HEK293 (cell line): ENCODE measurements at regions not wholly inside any gene's neighbourhood (a gene's known extent, or its start where the extent isn't known, plus 50 kb on each side); places are given as distances from the start of the nearest gene placed in this dataset.

Source experiments
- CTCF ChIA-PET: fragments of 350-600 bp; formaldehyde crosslinking; extraction: SDS; loops from one replicate; lab custom pipeline; 2021; ENCODE audit warnings: antibody characterized with exemption; lab: Yijun Ruan, JAX
- POLR2A ChIA-PET: fragments of 300-600 bp; formaldehyde crosslinking; extraction: SDS; loops from one replicate; lab custom pipeline; 2020; ENCODE audit warnings: antibody characterized with exemption, inconsistent platforms; lab: Yijun Ruan, JAX
- H3K27ac ChIP-seq: fragments of 200-500 bp; sonication (Bioruptor generic); 2 replicates; pipeline ENCODE4 v1.5.1; 2014; ENCODE audit warnings: low read depth, low read length, control low read depth, inconsistent platforms; ENCODE audit errors: extremely low read depth
- H3K36me3 ChIP-seq, 2 experiments: fragments of 200-500 bp in 1 of 2; sonication (Bioruptor generic) in 1 of 2; 1 replicate in 1 of 2; 2 replicates in 1 of 2; pipeline ENCODE4 v1.5.1; 2014 to 2017; ENCODE audit warnings: inconsistent platforms in 2 of 2, low read length in 2 of 2; ENCODE audit not compliant: control insufficient read depth in 2 of 2, insufficient read depth in 1 of 2
- H3K4me1 ChIP-seq: fragments of 200-500 bp; sonication (Bioruptor generic); 2 replicates; pipeline ENCODE4 v1.5.1; 2014; ENCODE audit warnings: mild to moderate bottlenecking, low read length, inconsistent platforms; ENCODE audit not compliant: control insufficient read depth, insufficient read depth
- H3K4me3 ChIP-seq: 2 replicates; pipeline ENCODE4 v1.5.1; 2011; ENCODE audit warnings: low read depth, mild to moderate bottlenecking, control low read depth, low read length, moderate library complexity
- H3K9me3 ChIP-seq: fragments of 200-500 bp; sonication (Bioruptor generic); 2 replicates; pipeline ENCODE4 v1.5.1; 2014; ENCODE audit warnings: low read depth, low read length, inconsistent platforms; ENCODE audit not compliant: control insufficient read depth, insufficient read depth
- HOXC10 ChIP-seq: sonication (generic); formaldehyde crosslinking; IDR thresholded peaks from 2 replicates; pipeline ENCODE4 v1.8.1; 2023; ENCODE audit warnings: mild to moderate bottlenecking, missing genetic modification reagents
- TRIM28 ChIP-seq: IDR thresholded peaks from 2 replicates; pipeline ENCODE4 v1.6.1; 2011; ENCODE audit warnings: low read length, control low read depth, borderline replicate concordance
- ZFP3 ChIP-seq: fragments of 450-650 bp; formaldehyde crosslinking; IDR thresholded peaks from 2 replicates; pipeline ENCODE4 v1.5.1; 2016; ENCODE audit warnings: low read depth, missing biosample characterization, missing genetic modification characterization
- ZIC2 ChIP-seq: fragments of 450-650 bp; formaldehyde crosslinking; IDR thresholded peaks from 2 replicates; pipeline ENCODE4 v1.5.1; 2016; ENCODE audit warnings: missing biosample characterization, missing genetic modification characterization
- ZNF23 ChIP-seq: fragments of 450-650 bp; formaldehyde crosslinking; IDR thresholded peaks from 2 replicates; pipeline ENCODE4 v1.5.1; 2016; ENCODE audit warnings: missing biosample characterization, missing genetic modification characterization, borderline replicate concordance
- ZNF324 ChIP-seq: fragments of 450-650 bp; formaldehyde crosslinking; IDR thresholded peaks from 2 replicates; pipeline ENCODE4 v1.5.1; 2016; ENCODE audit warnings: missing biosample characterization, missing genetic modification characterization
- ZNF473 ChIP-seq: fragments of 450-650 bp; formaldehyde crosslinking; IDR thresholded peaks from 2 replicates; pipeline ENCODE4 v1.5.1; 2017; ENCODE audit warnings: missing biosample characterization, missing genetic modification characterization
- ZNF544 ChIP-seq: fragments of 450-650 bp; formaldehyde crosslinking; IDR thresholded peaks from 2 replicates; pipeline ENCODE4 v1.5.0; 2017; ENCODE audit warnings: missing biosample characterization, missing genetic modification characterization
- ZNF677 ChIP-seq: fragments of 450-650 bp; IDR thresholded peaks from 2 replicates; pipeline ENCODE4 v1.5.0; 2018; ENCODE audit warnings: missing biosample characterization, mild to moderate bottlenecking, missing genetic modification characterization, moderate library complexity
- TF ChIP-seq, protein P1 (sequence below): fragments of 450-650 bp; formaldehyde crosslinking; IDR thresholded peaks from 2 replicates; pipeline ENCODE4 v1.5.1; 2016; ENCODE audit warnings: missing biosample characterization, missing genetic modification characterization
- TF ChIP-seq, protein P2 (sequence below): fragments of 450-650 bp; formaldehyde crosslinking; optimal IDR thresholded peaks from 2 replicates; pipeline ENCODE3; 2016; ENCODE audit warnings: missing biosample characterization, mild to moderate bottlenecking, missing genetic modification characterization
- TF ChIP-seq, protein P3 (sequence below): fragments of 450-650 bp; formaldehyde crosslinking; conservative IDR thresholded peaks from 2 replicates; pipeline ENCODE4 v1.5.1; 2016; ENCODE audit warnings: low read depth, missing biosample characterization, missing genetic modification characterization
- TF ChIP-seq, protein P4 (sequence below): fragments of 450-650 bp; formaldehyde crosslinking; IDR thresholded peaks from 2 replicates; pipeline ENCODE4 v1.5.1; 2017; ENCODE audit warnings: missing biosample characterization, missing genetic modification characterization

DNA sequence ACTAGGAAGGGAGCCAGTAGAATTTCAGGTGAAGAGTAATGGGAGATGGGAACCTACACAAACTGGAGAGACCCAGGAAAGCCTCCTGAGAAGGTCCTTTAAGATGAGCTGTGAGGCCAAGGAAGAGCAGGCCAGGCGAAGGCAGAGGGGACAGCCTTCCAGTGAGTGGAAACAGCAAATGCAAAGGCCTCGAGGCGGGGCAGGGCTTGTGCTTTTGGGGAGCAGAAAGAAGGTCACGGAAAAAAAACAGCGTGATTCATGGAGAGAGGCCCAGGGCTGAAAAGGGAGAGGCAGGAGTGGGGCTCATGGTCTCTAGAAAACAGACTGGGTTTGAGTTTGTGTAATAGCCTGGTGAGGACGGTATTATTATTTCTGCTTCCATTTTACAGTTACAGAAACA lies 386.5 kb upstream of the ASIC2 start:
- H3K4me1 ChIP-seq: no peaks in the 10 kb centered on the region
- no peaks in the 10 kb centered on the region for H3K9me3 ChIP-seq
- no peak overlapping the region for H3K27ac ChIP-seq
- no peaks in the 10 kb centered on the region for H3K36me3 ChIP-seq
- POLR2A ChIA-PET: no interaction called here
- TF ChIP-seq ZNF23 (tag by site-specific recombination): no peak
- no peak for TF ChIP-seq ZNF324 (tag by site-specific recombination)
- TF ChIP-seq, protein P1, sequence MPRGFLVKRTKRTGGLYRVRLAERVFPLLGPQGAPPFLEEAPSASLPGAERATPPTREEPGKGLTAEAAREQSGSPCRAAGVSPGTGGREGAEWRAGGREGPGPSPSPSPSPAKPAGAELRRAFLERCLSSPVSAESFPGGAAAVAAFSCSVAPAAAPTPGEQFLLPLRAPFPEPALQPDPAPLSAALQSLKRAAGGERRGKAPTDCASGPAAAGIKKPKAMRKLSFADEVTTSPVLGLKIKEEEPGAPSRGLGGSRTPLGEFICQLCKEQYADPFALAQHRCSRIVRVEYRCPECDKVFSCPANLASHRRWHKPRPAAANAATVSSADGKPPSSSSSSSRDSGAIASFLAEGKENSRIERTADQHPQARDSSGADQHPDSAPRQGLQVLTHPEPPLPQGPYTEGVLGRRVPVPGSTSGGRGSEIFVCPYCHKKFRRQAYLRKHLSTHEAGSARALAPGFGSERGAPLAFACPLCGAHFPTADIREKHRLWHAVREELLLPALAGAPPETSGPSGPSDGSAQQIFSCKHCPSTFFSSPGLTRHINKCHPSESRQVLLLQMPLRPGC (tag by site-specific recombination): no peak
- TF ChIP-seq TRIM28: no peak
- no peak for TF ChIP-seq ZFP3
- TF ChIP-seq ZNF677 (tag by site-specific recombination): no peak
- TF ChIP-seq, protein P2, sequence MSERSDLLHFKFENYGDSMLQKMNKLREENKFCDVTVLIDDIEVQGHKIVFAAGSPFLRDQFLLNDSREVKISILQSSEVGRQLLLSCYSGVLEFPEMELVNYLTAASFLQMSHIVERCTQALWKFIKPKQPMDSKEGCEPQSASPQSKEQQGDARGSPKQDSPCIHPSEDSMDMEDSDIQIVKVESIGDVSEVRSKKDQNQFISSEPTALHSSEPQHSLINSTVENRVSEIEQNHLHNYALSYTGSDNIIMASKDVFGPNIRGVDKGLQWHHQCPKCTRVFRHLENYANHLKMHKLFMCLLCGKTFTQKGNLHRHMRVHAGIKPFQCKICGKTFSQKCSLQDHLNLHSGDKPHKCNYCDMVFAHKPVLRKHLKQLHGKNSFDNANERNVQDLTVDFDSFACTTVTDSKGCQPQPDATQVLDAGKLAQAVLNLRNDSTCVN: no peak
- no peak for TF ChIP-seq ZNF473
- H3K4me3 ChIP-seq: no peak overlapping the region
- CTCF ChIA-PET: interaction anchor here (0.5 to 1.1 kb wide), 2 partner anchors 73 to 987 kb away, joined by 3 read pairs; no protein-coding TSS in a partner anchor

DNA sequence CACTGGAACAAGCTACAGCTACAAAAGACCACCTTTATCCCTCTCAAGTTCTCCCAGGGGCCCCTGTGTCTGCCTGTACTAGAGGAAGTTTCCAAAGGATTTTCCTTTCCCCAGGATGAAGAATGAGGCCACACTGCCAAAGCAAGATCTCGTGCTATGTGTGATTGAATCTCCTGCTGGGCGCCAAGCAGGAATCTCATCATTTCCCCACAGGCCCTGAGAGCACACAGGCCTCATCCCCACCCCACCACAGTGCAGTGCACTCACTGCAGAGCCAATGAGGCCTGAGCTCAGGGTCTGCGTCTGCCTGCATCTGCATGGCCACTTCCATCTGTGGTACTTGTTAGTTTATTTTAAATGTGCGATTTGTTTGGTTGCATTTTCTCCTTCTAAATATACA lies 387.4 kb upstream of the ASIC2 start:
- TF ChIP-seq, protein P3, sequence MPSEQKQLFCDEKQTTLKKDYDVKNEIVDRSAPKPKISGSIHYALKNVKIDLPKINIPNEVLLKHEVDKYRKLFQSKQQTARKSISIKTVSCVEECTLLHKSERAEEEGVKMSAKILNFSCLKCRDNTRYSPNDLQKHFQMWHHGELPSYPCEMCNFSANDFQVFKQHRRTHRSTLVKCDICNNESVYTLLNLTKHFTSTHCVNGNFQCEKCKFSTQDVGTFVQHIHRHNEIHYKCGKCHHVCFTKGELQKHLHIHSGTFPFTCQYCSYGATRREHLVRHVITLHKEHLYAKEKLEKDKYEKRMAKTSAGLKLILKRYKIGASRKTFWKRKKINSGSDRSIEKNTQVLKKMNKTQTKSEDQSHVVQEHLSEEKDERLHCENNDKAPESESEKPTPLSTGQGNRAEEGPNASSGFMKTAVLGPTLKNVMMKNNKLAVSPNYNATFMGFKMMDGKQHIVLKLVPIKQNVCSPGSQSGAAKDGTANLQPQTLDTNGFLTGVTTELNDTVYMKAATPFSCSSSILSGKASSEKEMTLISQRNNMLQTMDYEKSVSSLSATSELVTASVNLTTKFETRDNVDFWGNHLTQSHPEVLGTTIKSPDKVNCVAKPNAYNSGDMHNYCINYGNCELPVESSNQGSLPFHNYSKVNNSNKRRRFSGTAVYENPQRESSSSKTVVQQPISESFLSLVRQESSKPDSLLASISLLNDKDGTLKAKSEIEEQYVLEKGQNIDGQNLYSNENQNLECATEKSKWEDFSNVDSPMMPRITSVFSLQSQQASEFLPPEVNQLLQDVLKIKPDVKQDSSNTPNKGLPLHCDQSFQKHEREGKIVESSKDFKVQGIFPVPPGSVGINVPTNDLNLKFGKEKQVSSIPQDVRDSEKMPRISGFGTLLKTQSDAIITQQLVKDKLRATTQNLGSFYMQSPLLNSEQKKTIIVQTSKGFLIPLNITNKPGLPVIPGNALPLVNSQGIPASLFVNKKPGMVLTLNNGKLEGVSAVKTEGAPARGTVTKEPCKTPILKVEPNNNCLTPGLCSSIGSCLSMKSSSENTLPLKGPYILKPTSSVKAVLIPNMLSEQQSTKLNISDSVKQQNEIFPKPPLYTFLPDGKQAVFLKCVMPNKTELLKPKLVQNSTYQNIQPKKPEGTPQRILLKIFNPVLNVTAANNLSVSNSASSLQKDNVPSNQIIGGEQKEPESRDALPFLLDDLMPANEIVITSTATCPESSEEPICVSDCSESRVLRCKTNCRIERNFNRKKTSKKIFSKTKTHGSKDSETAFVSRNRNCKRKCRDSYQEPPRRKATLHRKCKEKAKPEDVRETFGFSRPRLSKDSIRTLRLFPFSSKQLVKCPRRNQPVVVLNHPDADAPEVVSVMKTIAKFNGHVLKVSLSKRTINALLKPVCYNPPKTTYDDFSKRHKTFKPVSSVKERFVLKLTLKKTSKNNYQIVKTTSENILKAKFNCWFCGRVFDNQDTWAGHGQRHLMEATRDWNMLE (tag by site-specific recombination): no peak
- TF ChIP-seq HOXC10 (CRISPR knock-in tag) (no peak), ZIC2 (0 out of 2 replicates have a peak, but pooled peaks have one; percentile 32)
- no peak overlapping the region for H3K27ac ChIP-seq
- H3K4me1 ChIP-seq: no peaks in the 10 kb centered on the region
- POLR2A ChIA-PET: no interaction called here
- H3K9me3 ChIP-seq: no peaks in the 10 kb centered on the region
- CTCF ChIA-PET: interaction anchor here (0.7 to 1.2 kb wide), 2 partner anchors 32 to 45 kb away, joined by 3 to 4 read pairs; no protein-coding TSS in a partner anchor
- no peak overlapping the region for H3K4me3 ChIP-seq
- no peaks in the 10 kb centered on the region for H3K36me3 ChIP-seq

DNA sequence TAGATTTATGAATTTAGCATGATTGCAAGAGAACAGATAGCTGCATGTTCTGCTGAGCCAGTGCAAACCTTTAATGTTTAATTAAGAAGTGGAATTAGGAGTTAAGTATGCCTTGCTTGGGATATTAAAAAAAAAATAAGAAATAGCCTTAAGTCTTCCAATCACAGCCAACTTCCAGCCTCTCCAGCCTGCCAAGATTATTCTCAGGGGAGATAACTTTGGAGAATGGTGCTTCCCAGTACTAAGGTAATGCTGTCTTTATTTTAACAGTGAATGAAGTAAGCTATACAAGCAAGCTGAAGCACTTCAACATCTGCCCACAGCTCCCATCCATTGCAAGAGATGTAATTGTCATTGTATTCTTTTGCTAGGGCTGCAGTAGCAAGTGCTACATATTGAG lies 389.5 kb upstream of the ASIC2 start:
- no peaks in the 10 kb centered on the region for H3K36me3 ChIP-seq
- POLR2A ChIA-PET: no interaction called here
- no peak for TF ChIP-seq ZNF544 (tag by site-specific recombination)
- TF ChIP-seq, protein P4, sequence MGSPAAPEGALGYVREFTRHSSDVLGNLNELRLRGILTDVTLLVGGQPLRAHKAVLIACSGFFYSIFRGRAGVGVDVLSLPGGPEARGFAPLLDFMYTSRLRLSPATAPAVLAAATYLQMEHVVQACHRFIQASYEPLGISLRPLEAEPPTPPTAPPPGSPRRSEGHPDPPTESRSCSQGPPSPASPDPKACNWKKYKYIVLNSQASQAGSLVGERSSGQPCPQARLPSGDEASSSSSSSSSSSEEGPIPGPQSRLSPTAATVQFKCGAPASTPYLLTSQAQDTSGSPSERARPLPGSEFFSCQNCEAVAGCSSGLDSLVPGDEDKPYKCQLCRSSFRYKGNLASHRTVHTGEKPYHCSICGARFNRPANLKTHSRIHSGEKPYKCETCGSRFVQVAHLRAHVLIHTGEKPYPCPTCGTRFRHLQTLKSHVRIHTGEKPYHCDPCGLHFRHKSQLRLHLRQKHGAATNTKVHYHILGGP (tag by site-specific recombination): no peak
- no peaks in the 10 kb centered on the region for H3K4me1 ChIP-seq
- H3K4me3 ChIP-seq: no peak overlapping the region
- no peak overlapping the region for H3K27ac ChIP-seq
- no peaks in the 10 kb centered on the region for H3K9me3 ChIP-seq
- CTCF ChIA-PET: interaction anchor here (0.7 kb wide), 2 partner anchors 42 to 678 kb away, joined by 3 read pairs; no protein-coding TSS in a partner anchor
